Stimulated activated naive CD8-positive, alpha-beta T cell treated with anti-CD3 and anti-CD28 coated beads, Interleukin-15, amount 100 ng/mL, for 72 hours (primary cell): ENCODE measurements at regions not wholly inside any gene's neighbourhood (a gene's known extent, or its start where the extent isn't known, plus 50 kb on each side); places are given as distances from the start of the nearest gene placed in this dataset.
A peak's percentile ranks its signal among the peaks of the same experiment; 100 is the strongest.
"Not testable (repeated sequence)": the region's sequence is repeated elsewhere in the genome, so short reads cannot be mapped to it uniquely, and the experiment has no call there.

Source experiments
- ATAC-seq: fragments of 150-1000 bp; cut with Tn5 transposase; 2 replicates; pipeline ENCODE4 v1.10.0; 2021; ENCODE audit warnings: mild to moderate bottlenecking, moderate library complexity
- DNase-seq, 2 donors: peaks; one replicate each; pipeline ENCODE4 v3.0.0; 2021 to 2022
- H3K27ac Mint-ChIP-seq, 2 donors: one replicate each; pipeline ENCODE4 v1.8.0; 2022; ENCODE audit warnings: mild to moderate bottlenecking in 2 of 2, mixed read lengths in 2 of 2, moderate library complexity in 2 of 2
- H3K27me3 Mint-ChIP-seq: one replicate; pipeline ENCODE4 v1.8.0; 2022; ENCODE audit warnings: mixed read lengths
- H3K4me1 Mint-ChIP-seq: one replicate; pipeline ENCODE4 v1.8.0; 2022; ENCODE audit warnings: mild to moderate bottlenecking, mixed read lengths
- H3K4me3 Mint-ChIP-seq, 2 donors: one replicate each; pipeline ENCODE4 v1.8.0; 2022; ENCODE audit warnings: mild to moderate bottlenecking in 2 of 2, mixed read lengths in 2 of 2, moderate library complexity in 1 of 2
- H3K9me3 Mint-ChIP-seq, 2 donors: one replicate each; pipeline ENCODE4 v1.8.0; 2022; ENCODE audit warnings: mixed read lengths in 2 of 2

GRCh38 chr2:139465789-139466188 is 685.6 kb upstream of the NXPH2 start:
- ATAC-seq = no peak
- H3K27me3 Mint-ChIP-seq = no peaks in the 10 kb centered on the region
- no peak overlapping the region for H3K4me3 Mint-ChIP-seq
- peaks cover 7 to 10% of the 10 kb centered on the region in 2 donors for H3K9me3 Mint-ChIP-seq
- no peak overlapping the region for H3K27ac Mint-ChIP-seq
- DNase-seq = no peak
- no peaks in the 10 kb centered on the region for H3K4me1 Mint-ChIP-seq

DNA sequence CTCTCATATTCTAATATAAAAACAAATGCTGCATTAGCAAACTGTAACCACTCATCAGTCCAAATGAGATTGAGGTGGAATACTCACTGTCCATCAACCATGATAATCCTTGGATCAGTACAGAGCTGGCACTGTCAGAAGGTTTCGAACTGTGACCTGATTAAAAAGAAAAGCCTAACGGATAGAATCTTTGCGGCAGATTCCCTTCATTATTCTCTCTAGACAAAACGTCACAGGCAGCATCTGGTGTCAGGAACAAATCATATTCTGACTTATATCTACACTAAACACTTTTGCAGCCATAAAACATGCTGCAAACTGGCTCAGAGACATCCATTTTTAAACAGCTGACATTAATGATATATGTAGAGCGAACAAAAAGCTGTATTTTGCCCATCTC is 677.7 kb upstream of the NXPH2 start:
- Mint-ChIP-seq H3K4me3 (no peak overlapping the region), H3K27me3 (no peaks in the 10 kb centered on the region), H3K27ac (no peak overlapping the region), H3K9me3 (peaks cover 14 to 25% of the 10 kb centered on the region in 2 donors), H3K4me1 (no peaks in the 10 kb centered on the region)
- no peak for ATAC-seq
- no peak for DNase-seq

GRCh38 chr2:139454251-139454650 is 674.1 kb upstream of the NXPH2 start:
- H3K27ac Mint-ChIP-seq = no peak overlapping the region
- no peak overlapping the region for H3K4me3 Mint-ChIP-seq
- DNase-seq = no peak
- no peaks in the 10 kb centered on the region for H3K4me1 Mint-ChIP-seq
- ATAC-seq = no peak
- H3K9me3 Mint-ChIP-seq = peaks cover 15 to 29% of the 10 kb centered on the region in 2 donors
- no peaks in the 10 kb centered on the region for H3K27me3 Mint-ChIP-seq

GRCh38 chr2:139439100-139439499 is 658.9 kb upstream of the NXPH2 start:
- no peaks in the 10 kb centered on the region for H3K27me3 Mint-ChIP-seq
- DNase-seq (no peak), ATAC-seq (no peak)
- peak overlapping the region in 1 of 2 donors; percentile 76 for H3K27ac Mint-ChIP-seq
- H3K4me3 Mint-ChIP-seq = no peak overlapping the region
- no peaks in the 10 kb centered on the region for H3K4me1 Mint-ChIP-seq
- H3K9me3 Mint-ChIP-seq = no peaks in the 10 kb centered on the region

- H3K27ac Mint-ChIP-seq = no peak overlapping the region
- H3K4me3 Mint-ChIP-seq = no peak overlapping the region
- H3K27me3 Mint-ChIP-seq = no peaks in the 10 kb centered on the region
- no peak for ATAC-seq
- peaks cover 0 to 1% of the 10 kb centered on the region in 2 donors for H3K9me3 Mint-ChIP-seq
- DNase-seq = no peak
- no peaks in the 10 kb centered on the region for H3K4me1 Mint-ChIP-seq
Observed at GRCh38 chr2:139438478-139438877, 658.3 kb upstream of the NXPH2 start.

GRCh38 chr2:139427164-139427563 is 647.0 kb upstream of the NXPH2 start:
- Mint-ChIP-seq H3K9me3 (peaks cover 9 to 12% of the 10 kb centered on the region in 2 donors), H3K4me1 (no peaks in the 10 kb centered on the region), H3K27ac (no peak overlapping the region), H3K27me3 (no peaks in the 10 kb centered on the region), H3K4me3 (no peak overlapping the region)
- DNase-seq (no peak), ATAC-seq (no peak)

GRCh38 chr2:139424101-139424500 is 643.9 kb upstream of the NXPH2 start:
- ATAC-seq (no peak), DNase-seq (no peak)
- no peak overlapping the region for H3K4me3 Mint-ChIP-seq
- H3K27me3 Mint-ChIP-seq = no peaks in the 10 kb centered on the region
- peaks cover 6 to 8% of the 10 kb centered on the region in 2 donors for H3K9me3 Mint-ChIP-seq
- no peak overlapping the region for H3K27ac Mint-ChIP-seq
- no peaks in the 10 kb centered on the region for H3K4me1 Mint-ChIP-seq

GRCh38 chr2:139411236-139411635 is 631.0 kb upstream of the NXPH2 start:
- ATAC-seq (no peak), DNase-seq (no peak)
- Mint-ChIP-seq H3K27ac (no peak overlapping the region), H3K4me3 (no peak overlapping the region), H3K27me3 (no peaks in the 10 kb centered on the region), H3K9me3 (peaks cover 13 to 16% of the 10 kb centered on the region in 2 donors), H3K4me1 (peaks cover 6% of the 10 kb centered on the region)

- H3K4me3 Mint-ChIP-seq, H3K4me1 Mint-ChIP-seq, DNase-seq, H3K27me3 Mint-ChIP-seq, H3K27ac Mint-ChIP-seq, ATAC-seq: not testable (repeated sequence)
- H3K9me3 Mint-ChIP-seq = peaks cover 13 to 16% of the 10 kb centered on the region in 2 donors
Observed at GRCh38 chr2:139410833-139411174, 630.6 kb upstream of the NXPH2 start.

- H3K4me1 Mint-ChIP-seq, ATAC-seq, H3K27ac Mint-ChIP-seq, H3K27me3 Mint-ChIP-seq, H3K4me3 Mint-ChIP-seq, DNase-seq: not testable (repeated sequence)
- peaks cover 13 to 16% of the 10 kb centered on the region in 2 donors for H3K9me3 Mint-ChIP-seq
Observed at GRCh38 chr2:139410147-139410832, 630.1 kb upstream of the NXPH2 start.

- peaks cover 6 to 9% of the 10 kb centered on the region in 2 donors for H3K9me3 Mint-ChIP-seq
- H3K4me3 Mint-ChIP-seq = no peak overlapping the region
- DNase-seq (no peak), ATAC-seq (no peak)
- H3K4me1 Mint-ChIP-seq = peaks cover 6% of the 10 kb centered on the region
- no peaks in the 10 kb centered on the region for H3K27me3 Mint-ChIP-seq
- no peak overlapping the region for H3K27ac Mint-ChIP-seq
Observed at GRCh38 chr2:139409212-139409611, 629.0 kb upstream of the NXPH2 start.

- H3K4me3 Mint-ChIP-seq = no peak overlapping the region
- ATAC-seq = no peak
- H3K4me1 Mint-ChIP-seq = no peaks in the 10 kb centered on the region
- no peak for DNase-seq
- H3K27me3 Mint-ChIP-seq = no peaks in the 10 kb centered on the region
- peaks cover 5 to 7% of the 10 kb centered on the region in 2 donors for H3K9me3 Mint-ChIP-seq
- H3K27ac Mint-ChIP-seq = no peak overlapping the region
Observed at GRCh38 chr2:139403948-139404347, 623.8 kb upstream of the NXPH2 start.

DNA sequence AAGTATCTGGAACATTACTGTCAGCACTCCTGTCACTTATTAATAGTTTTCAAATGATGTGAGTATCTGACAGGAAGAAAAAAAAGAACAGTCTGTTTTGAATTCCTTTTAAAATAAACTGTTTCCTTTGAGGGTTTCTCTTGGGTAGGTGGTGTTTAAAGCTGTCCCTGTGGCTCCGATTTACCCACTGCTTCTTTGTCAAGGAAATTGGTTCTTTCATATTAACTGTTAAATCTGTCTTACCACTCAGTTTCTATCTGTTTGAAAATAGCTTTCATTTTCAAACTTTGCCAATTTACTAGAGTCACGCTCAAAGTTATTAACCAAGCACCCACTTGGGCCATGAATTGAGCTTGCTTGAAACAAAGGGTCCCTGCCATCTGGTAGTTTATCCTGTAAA is 614.6 kb upstream of the NXPH2 start:
- H3K27me3 Mint-ChIP-seq = no peaks in the 10 kb centered on the region
- DNase-seq (no peak), ATAC-seq (no peak)
- H3K9me3 Mint-ChIP-seq = peaks cover 0 to 2% of the 10 kb centered on the region in 2 donors
- no peak overlapping the region for H3K27ac Mint-ChIP-seq
- no peaks in the 10 kb centered on the region for H3K4me1 Mint-ChIP-seq
- no peak overlapping the region for H3K4me3 Mint-ChIP-seq

DNA sequence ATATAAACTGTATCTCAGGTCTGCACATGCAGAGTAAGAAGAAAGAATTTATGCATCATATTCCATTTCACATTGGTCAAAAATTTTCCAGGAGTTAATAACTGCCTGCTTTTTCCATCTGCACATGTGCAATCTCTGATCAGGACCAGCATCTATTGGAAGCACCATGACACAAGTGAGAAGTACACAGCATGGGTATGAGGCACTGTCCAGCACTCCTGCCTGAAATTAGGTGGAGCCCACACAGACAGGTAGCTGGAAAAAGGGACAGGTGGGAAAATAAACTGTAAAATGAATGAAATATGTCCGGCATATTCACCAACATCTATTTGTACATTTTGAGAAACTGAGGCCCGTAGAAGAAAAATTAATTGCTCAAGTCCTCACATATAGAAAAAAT is 609.2 kb upstream of the NXPH2 start:
- no peak overlapping the region for H3K27ac Mint-ChIP-seq
- peaks cover 7 to 15% of the 10 kb centered on the region in 2 donors for H3K9me3 Mint-ChIP-seq
- ATAC-seq = no peak
- no peaks in the 10 kb centered on the region for H3K4me1 Mint-ChIP-seq
- DNase-seq = no peak
- H3K27me3 Mint-ChIP-seq = no peaks in the 10 kb centered on the region
- no peak overlapping the region for H3K4me3 Mint-ChIP-seq

GRCh38 chr2:139386401-139386800 is 606.2 kb upstream of the NXPH2 start:
- Mint-ChIP-seq H3K27ac (no peak overlapping the region), H3K9me3 (peaks cover 7 to 22% of the 10 kb centered on the region in 2 donors), H3K4me1 (no peaks in the 10 kb centered on the region), H3K4me3 (no peak overlapping the region), H3K27me3 (no peaks in the 10 kb centered on the region)
- ATAC-seq = no peak
- DNase-seq = no peak

DNA sequence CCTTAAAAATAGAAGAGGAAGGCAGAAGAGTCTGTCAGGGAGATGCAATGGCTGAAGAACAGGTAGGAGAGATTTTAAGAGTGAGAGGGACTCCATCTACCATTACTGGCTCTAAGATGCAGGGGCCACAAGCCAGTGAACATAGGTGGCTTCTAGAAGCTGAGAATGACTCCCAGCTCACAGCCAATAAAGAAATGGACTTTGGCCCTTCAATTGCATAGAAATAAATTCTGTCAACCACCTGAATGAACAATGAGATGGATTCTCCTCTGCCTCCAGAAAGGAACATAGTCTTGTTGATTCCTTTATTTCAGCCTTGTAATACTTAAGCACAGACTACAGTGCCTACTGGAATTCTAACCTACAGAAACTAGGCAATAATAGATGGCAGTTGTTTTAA is 603.3 kb upstream of the NXPH2 start:
- Mint-ChIP-seq H3K4me3 (no peak overlapping the region), H3K27ac (no peak overlapping the region), H3K27me3 (no peaks in the 10 kb centered on the region), H3K9me3 (peaks cover 12 to 22% of the 10 kb centered on the region in 2 donors), H3K4me1 (no peaks in the 10 kb centered on the region)
- ATAC-seq (no peak), DNase-seq (no peak)

GRCh38 chr2:139380051-139380450 is 599.9 kb upstream of the NXPH2 start:
- Mint-ChIP-seq H3K9me3 (peaks cover 7 to 11% of the 10 kb centered on the region in 2 donors), H3K4me1 (no peaks in the 10 kb centered on the region)
- no peak for ATAC-seq

More at GRCh38 chr2:139380051-139380450, 599.9 kb upstream of the NXPH2 start:
- DNase-seq = no peak
- Mint-ChIP-seq H3K27ac (no peak overlapping the region), H3K4me3 (no peak overlapping the region), H3K27me3 (no peaks in the 10 kb centered on the region)
